Esophagus squamous epithelium (tissue), 5 donors: ENCODE measurements at regions not wholly inside any gene's neighbourhood (a gene's known extent, or its start where the extent isn't known, plus 50 kb on each side); places are given as distances from the start of the nearest gene placed in this dataset.

Experiments used
- DNase-seq: peaks from one replicate; lab custom pipeline; 2025; lab: John Stamatoyannopoulos, UW
- H3K27ac ChIP-seq, 4 donors: fragments of 200-600 bp; sonication (generic); one replicate each; pipeline ENCODE4 v1.5.1; 2016 to 2019; ENCODE audit warnings: mild to moderate bottlenecking in 1 of 4
- H3K27me3 ChIP-seq, 4 donors: fragments of 200-600 bp; sonication (generic); 1 replicate in 3 of 4; 2 replicates in 1 of 4; pipeline versions ENCODE4 v1.5.1 to v1.6.0; 2017 to 2021; ENCODE audit warnings: antibody characterized with exemption in 1 of 4
- H3K36me3 ChIP-seq, 3 donors: fragments of 200-600 bp; sonication (generic); one replicate each; pipeline ENCODE4 v1.5.1; 2016 to 2019
- H3K4me1 ChIP-seq, 3 donors: fragments of 200-600 bp; sonication (generic); one replicate each; pipeline ENCODE4 v1.5.1; 2017 to 2019
- H3K4me3 ChIP-seq, 4 donors: fragments of 200-600 bp; sonication (generic); 1 replicate in 3 of 4; 2 replicates in 1 of 4; pipeline ENCODE4 v1.5.1; 2016 to 2019; ENCODE audit warnings: mild to moderate bottlenecking in 2 of 4, moderate library complexity in 1 of 4
- H3K9me3 ChIP-seq, 3 donors: fragments of 200-600 bp; sonication (generic); one replicate each; pipeline ENCODE4 v1.5.1; 2016 to 2019
- POLR2A ChIP-seq, 4 donors: fragments of 450-650 bp; IDR thresholded peaks; one replicate each; pipeline ENCODE4 v1.6.1; 2017; ENCODE audit warnings: antibody characterized with exemption in 4 of 4, mild to moderate bottlenecking in 4 of 4, moderate library complexity in 3 of 4
- WGBS, 2 donors: methylation state at CpG; one replicate each; pipeline ENCODE4 v1.1.5; 2018; 5-methylcytosine and 5-hydroxymethylcytosine counted together
- intact Hi-C: fragments of 100-400 bp; cut with DNase I; formaldehyde crosslinking; loops from one replicate; pipeline ENCODE4 v1.15.0; 2022
- TF ChIP-seq, protein P1 (sequence below), 6 experiments: fragments of 450-650 bp in 4 of 6; fragments of 200-600 bp in 2 of 6; sonication (generic) in 2 of 6; IDR thresholded peaks; one replicate each; pipeline ENCODE4 v1.5.1; 2016 to 2019; ENCODE audit warnings: antibody characterized with exemption in 6 of 6, mild to moderate bottlenecking in 4 of 6, moderate library complexity in 4 of 6
- donor health status: DM: yes; HTN: yes; CAD: no.

DNA sequence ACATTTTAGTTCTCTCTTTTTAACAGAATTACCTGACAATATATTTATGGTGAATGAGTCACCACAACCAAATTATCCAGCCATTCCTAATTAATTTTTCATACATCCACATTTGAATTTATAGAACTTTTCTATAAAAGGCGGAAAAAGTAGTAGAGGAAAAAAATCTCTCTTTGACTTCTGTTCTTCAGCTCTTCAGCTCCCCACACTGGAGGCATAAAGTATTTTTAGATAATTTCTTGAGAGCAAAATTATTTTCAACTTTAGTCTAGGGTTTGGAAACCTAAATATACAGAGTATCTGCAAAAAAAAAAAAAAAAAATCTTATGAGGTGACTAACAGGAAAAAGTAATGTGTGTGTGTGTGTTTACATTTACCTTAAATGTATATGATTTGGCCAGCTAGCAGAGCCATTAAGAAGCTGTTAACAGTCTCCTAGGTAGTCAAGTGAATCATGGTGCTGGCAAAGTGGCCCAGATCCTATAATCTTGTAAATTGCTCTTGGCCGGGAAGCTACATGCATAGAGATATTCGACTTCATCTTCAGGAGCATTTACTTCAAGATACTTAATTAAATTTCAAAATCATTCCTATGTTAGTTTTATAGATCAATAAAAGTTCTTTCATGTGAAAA, 383.1 kb upstream of the STEAP1 start:
- no peaks in the 10 kb centered on the region for H3K36me3 ChIP-seq
- no peak overlapping the region for H3K27ac ChIP-seq
- DNase-seq: no peak
- intact Hi-C loops: no loop called here
- no peak overlapping the region for H3K4me3 ChIP-seq
- H3K27me3 ChIP-seq: no peaks in the 10 kb centered on the region
- WGBS, 2 donors: 41 to 50% methylated on average over 3 of the region's 3 CpGs
- TF ChIP-seq POLR2A (IDR thresholded peaks at IDR 0.05): no peak
- TF ChIP-seq, protein P1, sequence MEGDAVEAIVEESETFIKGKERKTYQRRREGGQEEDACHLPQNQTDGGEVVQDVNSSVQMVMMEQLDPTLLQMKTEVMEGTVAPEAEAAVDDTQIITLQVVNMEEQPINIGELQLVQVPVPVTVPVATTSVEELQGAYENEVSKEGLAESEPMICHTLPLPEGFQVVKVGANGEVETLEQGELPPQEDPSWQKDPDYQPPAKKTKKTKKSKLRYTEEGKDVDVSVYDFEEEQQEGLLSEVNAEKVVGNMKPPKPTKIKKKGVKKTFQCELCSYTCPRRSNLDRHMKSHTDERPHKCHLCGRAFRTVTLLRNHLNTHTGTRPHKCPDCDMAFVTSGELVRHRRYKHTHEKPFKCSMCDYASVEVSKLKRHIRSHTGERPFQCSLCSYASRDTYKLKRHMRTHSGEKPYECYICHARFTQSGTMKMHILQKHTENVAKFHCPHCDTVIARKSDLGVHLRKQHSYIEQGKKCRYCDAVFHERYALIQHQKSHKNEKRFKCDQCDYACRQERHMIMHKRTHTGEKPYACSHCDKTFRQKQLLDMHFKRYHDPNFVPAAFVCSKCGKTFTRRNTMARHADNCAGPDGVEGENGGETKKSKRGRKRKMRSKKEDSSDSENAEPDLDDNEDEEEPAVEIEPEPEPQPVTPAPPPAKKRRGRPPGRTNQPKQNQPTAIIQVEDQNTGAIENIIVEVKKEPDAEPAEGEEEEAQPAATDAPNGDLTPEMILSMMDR (IDR thresholded peaks at IDR 0.05): no peak
- no peaks in the 10 kb centered on the region for H3K9me3 ChIP-seq
- H3K4me1 ChIP-seq: no peaks in the 10 kb centered on the region

GRCh38 chr7:89772276-89772675, 382.0 kb upstream of the STEAP1 start:
- H3K27ac ChIP-seq: no peak overlapping the region

DNA sequence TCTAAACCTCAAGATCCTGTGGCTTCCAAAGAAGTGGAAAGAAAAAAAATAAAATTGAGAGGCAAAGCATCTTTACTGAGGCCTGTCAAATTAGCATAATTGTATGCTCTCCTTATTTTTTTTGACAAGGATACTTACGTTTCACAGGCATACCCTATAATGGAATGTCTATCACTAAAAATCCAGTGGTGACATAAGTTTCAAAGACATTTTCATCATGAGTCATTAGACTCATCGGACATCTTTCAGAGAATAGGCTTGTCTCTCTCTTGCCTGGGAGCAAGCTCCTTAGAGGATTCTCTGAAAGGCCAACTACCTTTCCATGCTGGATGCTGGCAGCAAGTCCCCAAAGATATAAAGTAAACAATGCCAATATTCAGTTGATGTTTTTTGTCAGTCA, 380.7 kb upstream of the STEAP1 start:
- H3K36me3 ChIP-seq: no peaks in the 10 kb centered on the region
- intact Hi-C loops: no loop called here
- no peaks in the 10 kb centered on the region for H3K4me1 ChIP-seq
- DNase-seq: no peak
- H3K27me3 ChIP-seq: no peaks in the 10 kb centered on the region
- no peak overlapping the region for H3K4me3 ChIP-seq
- H3K9me3 ChIP-seq: no peaks in the 10 kb centered on the region
- 70 to 71% methylated on average over 2 of the region's 2 CpGs for WGBS, 2 donors
- H3K27ac ChIP-seq: no peak overlapping the region
- no peak for TF ChIP-seq POLR2A (IDR thresholded peaks at IDR 0.05)

More at GRCh38 chr7:89772276-89772675, 382.0 kb upstream of the STEAP1 start:
- Histone ChIP-seq H3K27me3 (no peaks in the 10 kb centered on the region), H3K4me3 (no peak overlapping the region), H3K4me1 (no peaks in the 10 kb centered on the region), H3K36me3 (no peaks in the 10 kb centered on the region), H3K9me3 (no peaks in the 10 kb centered on the region)
- intact Hi-C loops: no loop called here
- WGBS, 2 donors: 0 to 10% methylated on average over 1 of the region's 1 CpG
- TF ChIP-seq POLR2A (IDR thresholded peaks at IDR 0.05): no peak
- TF ChIP-seq, protein P1 (IDR thresholded peaks at IDR 0.05): no peak
- no peak for DNase-seq

DNA sequence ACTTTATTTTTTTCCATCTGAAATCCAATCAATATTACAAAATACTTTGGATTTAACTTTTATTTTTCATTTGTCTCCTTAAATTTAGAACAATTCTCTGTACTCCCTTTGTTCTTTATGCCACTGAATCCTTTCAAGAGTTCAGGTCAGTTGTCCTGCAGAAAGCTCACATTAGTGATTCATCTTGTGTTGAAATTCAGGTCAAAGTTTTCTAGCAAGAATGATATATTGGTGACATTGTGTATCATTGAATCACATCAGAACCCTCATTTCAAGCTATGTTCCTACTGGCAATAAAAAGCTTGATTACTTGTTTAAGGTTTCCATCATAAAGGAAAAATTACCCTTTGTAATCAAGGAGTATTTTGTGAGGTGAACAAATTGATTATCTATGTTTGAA, 378.8 kb upstream of the STEAP1 start:
- no peaks in the 10 kb centered on the region for H3K9me3 ChIP-seq
- no peaks in the 10 kb centered on the region for H3K36me3 ChIP-seq
- no peak for TF ChIP-seq POLR2A (IDR thresholded peaks at IDR 0.05)
- TF ChIP-seq, protein P1 (IDR thresholded peaks at IDR 0.05): no peak
- no peaks in the 10 kb centered on the region for H3K4me1 ChIP-seq
- intact Hi-C loops: no loop called here
- no peaks in the 10 kb centered on the region for H3K27me3 ChIP-seq
- no peak overlapping the region for H3K4me3 ChIP-seq
- H3K27ac ChIP-seq: no peak overlapping the region
- DNase-seq: no peak

DNA sequence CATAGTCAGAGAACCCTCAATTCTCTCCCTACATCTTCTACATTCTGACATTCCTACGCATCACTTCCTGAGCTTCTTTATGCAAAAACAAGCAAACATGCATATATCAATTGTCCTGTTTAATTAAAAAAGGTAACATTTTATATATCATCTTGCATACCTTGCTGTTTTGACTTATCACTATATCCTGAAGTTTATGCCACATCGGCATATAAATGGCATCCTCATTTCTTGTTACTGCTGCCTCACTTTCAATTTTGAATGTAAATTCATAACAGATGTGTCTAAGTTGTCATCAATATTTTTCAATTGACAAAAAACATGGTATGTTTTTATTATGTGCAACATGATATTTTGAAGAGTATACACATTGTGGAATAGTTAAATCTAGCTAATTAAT, 377.3 kb upstream of the STEAP1 start:
- Histone ChIP-seq H3K27me3 (no peaks in the 10 kb centered on the region), H3K9me3 (no peaks in the 10 kb centered on the region), H3K36me3 (no peaks in the 10 kb centered on the region), H3K27ac (no peak overlapping the region), H3K4me3 (no peak overlapping the region), H3K4me1 (no peaks in the 10 kb centered on the region)
- TF ChIP-seq, protein P1 (IDR thresholded peaks at IDR 0.05): no peak
- TF ChIP-seq POLR2A (IDR thresholded peaks at IDR 0.05): no peak
- WGBS, 2 donors: 92 to 93% methylated on average over 2 of the region's 2 CpGs
- no peak for DNase-seq
- intact Hi-C loops: no loop called here

DNA sequence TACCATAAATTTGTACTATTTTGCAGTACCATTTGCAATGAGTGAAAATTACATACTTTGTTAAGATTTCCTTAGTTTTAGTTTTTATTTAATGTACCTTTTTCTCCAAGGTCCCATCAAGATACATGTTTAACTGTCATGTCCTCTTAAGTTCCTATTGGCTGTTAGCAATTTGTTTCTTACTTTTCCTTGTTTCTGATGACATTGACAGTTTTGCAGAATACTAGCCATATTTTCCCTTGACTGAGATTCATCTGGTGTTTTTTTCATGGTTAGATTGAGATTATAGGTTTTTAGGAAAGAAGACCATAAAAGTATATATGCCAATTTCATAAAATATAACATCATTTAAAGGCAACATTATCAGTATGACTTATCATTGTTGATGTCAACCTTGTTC, 376.8 kb upstream of the STEAP1 start:
- H3K9me3 ChIP-seq: no peaks in the 10 kb centered on the region
- no peaks in the 10 kb centered on the region for H3K27me3 ChIP-seq
- intact Hi-C loops: no loop called here
- H3K36me3 ChIP-seq: no peaks in the 10 kb centered on the region
- no peak overlapping the region for H3K4me3 ChIP-seq
- DNase-seq: no peak
- H3K27ac ChIP-seq: no peak overlapping the region
- TF ChIP-seq POLR2A (IDR thresholded peaks at IDR 0.05): no peak
- TF ChIP-seq, protein P1 (IDR thresholded peaks at IDR 0.05): no peak
- no peaks in the 10 kb centered on the region for H3K4me1 ChIP-seq
